Endothelial cell of umbilical vein (primary cell): ENCODE measurements at regions not wholly inside any gene's neighbourhood (a gene's known extent, or its start where the extent isn't known, plus 50 kb on each side); places are given as distances from the start of the nearest gene placed in this dataset.

Experiments used
- BruUV-seq: library from RNA; stranded (reverse); fragments of 400-500 nt; replicated peaks from 2 replicates; lab custom pipeline; 2021; lab: Mats Ljungman, UMichigan
- CTCF ChIA-PET: fragments of 300-600, 350-600 bp; sonication (Branson Sonifier 250); formaldehyde crosslinking; loops from one replicate; lab custom pipeline; 2021; ENCODE audit warnings: antibody characterized with exemption, inconsistent platforms; lab: Charles Lee
- POLR2A ChIA-PET: fragments of 300-600, 350-600 bp; sonication (Branson Sonifier 250); formaldehyde crosslinking; loops from one replicate; lab custom pipeline; 2021; ENCODE audit warnings: antibody characterized with exemption, inconsistent platforms; lab: Charles Lee
- DNase-seq: peaks from one replicate; pipeline ENCODE4 v3.0.0-alpha.2; 2011; ENCODE audit warnings: low read depth, low spot score
- FAIRE-seq: peaks from 2 replicates; lab custom pipeline; 2011; peaks lifted over from hg19 to GRCh38; lab: Jason Lieb, UNC
- H2AFZ ChIP-seq: 2 replicates; pipeline ENCODE4 v1.6.0; 2012; ENCODE audit warnings: low read depth, low read length, control low read depth, inconsistent platforms
- H3K27ac ChIP-seq: 2 replicates; pipeline ENCODE4 v1.5.1; 2011; ENCODE audit warnings: low read depth, mild to moderate bottlenecking, control low read depth, low read length, moderate library complexity; ENCODE audit not compliant: insufficient read depth
- H3K27me3 ChIP-seq, 2 experiments: 2 replicates each; pipeline versions ENCODE4 v1.6.0 to v1.6.1; 2011; ENCODE audit warnings: low read length in 2 of 2, mixed read lengths in 1 of 2; ENCODE audit not compliant: control insufficient read depth in 2 of 2, insufficient read depth in 2 of 2
- H3K36me3 ChIP-seq, 2 experiments: 2 replicates in 1 of 2; 3 replicates in 1 of 2; pipeline ENCODE4 v1.5.1; 2011; ENCODE audit warnings: low read length in 2 of 2, mild to moderate bottlenecking in 1 of 2, moderate library complexity in 1 of 2; ENCODE audit not compliant: control insufficient read depth in 2 of 2, insufficient read depth in 2 of 2; ENCODE audit errors: extremely low read depth in 1 of 2
- H3K4me1 ChIP-seq: 3 replicates; pipeline ENCODE4 v1.5.1; 2011; ENCODE audit warnings: mild to moderate bottlenecking, low read length; ENCODE audit not compliant: control insufficient read depth, insufficient read depth; ENCODE audit errors: extremely low read depth
- H3K4me2 ChIP-seq: 2 replicates; pipeline ENCODE4 v1.6.1; 2011; ENCODE audit warnings: low read length, control low read depth, mixed read lengths; ENCODE audit not compliant: insufficient read depth
- H3K4me3 ChIP-seq, 3 experiments: fragments of 200-600 bp in 1 of 3; sonication (generic), shearing (Covaris generic) in 1 of 3; replicated peaks in 1 of 3; 2 replicates each; pipeline ENCODE4 v1.5.1; 2011 to 2016; ENCODE audit warnings: control low read depth in 3 of 3, low read length in 3 of 3, mild to moderate bottlenecking in 2 of 3, inconsistent platforms in 1 of 3, low read depth in 1 of 3, moderate library complexity in 1 of 3; ENCODE audit not compliant: insufficient read depth in 1 of 3
- H3K79me2 ChIP-seq: 2 replicates; pipeline ENCODE4 v1.6.0; 2012; ENCODE audit warnings: low read length, inconsistent platforms; ENCODE audit not compliant: control insufficient read depth, insufficient read depth
- H3K9ac ChIP-seq: replicated peaks from 2 replicates; pipeline ENCODE3; 2011; ENCODE audit warnings: low read length, control low read depth; ENCODE audit not compliant: insufficient read depth; ENCODE audit errors: extremely low read depth
- H3K9me1 ChIP-seq: replicated peaks from 3 replicates; pipeline ENCODE4 v1.6.0; 2011; ENCODE audit warnings: mild to moderate bottlenecking, low read length; ENCODE audit not compliant: control insufficient read depth, insufficient read depth; ENCODE audit errors: extremely low read depth
- H3K9me3 ChIP-seq: replicated peaks from 2 replicates; pipeline ENCODE4 v1.5.1; 2012; ENCODE audit warnings: low read length, inconsistent platforms; ENCODE audit not compliant: control insufficient read depth, insufficient read depth
- H4K20me1 ChIP-seq: replicated peaks from 2 replicates; pipeline ENCODE3; 2011; ENCODE audit warnings: mild to moderate bottlenecking, low read length; ENCODE audit not compliant: control insufficient read depth, insufficient read depth; ENCODE audit errors: extremely low read depth
- CTCF ChIP-seq, 2 donors: IDR thresholded peaks; 1 replicate in 1 of 2; 2 replicates in 1 of 2; pipeline ENCODE4 v1.5.1; 2011; ENCODE audit warnings: low read length in 2 of 2, mild to moderate bottlenecking in 2 of 2, moderate library complexity in 2 of 2, control low read depth in 1 of 2, inconsistent platforms in 1 of 2, low read depth in 1 of 2; ENCODE audit not compliant: insufficient read depth in 1 of 2; ENCODE audit errors: extremely low read depth in 1 of 2
- EZH2 ChIP-seq: IDR thresholded peaks from 2 replicates; pipeline ENCODE4 v1.6.1; 2012; ENCODE audit warnings: borderline replicate concordance, low read depth, mild to moderate bottlenecking, moderate library complexity, low read length, inconsistent platforms; ENCODE audit not compliant: severe bottlenecking
- FOS ChIP-seq: IDR thresholded peaks from 2 replicates; pipeline ENCODE4 v1.6.1; 2011; ENCODE audit warnings: mild to moderate bottlenecking, low read length, moderate library complexity, borderline replicate concordance; ENCODE audit not compliant: insufficient read depth
- JUN ChIP-seq: IDR thresholded peaks from 2 replicates; pipeline ENCODE4 v1.6.1; 2011; ENCODE audit warnings: borderline replicate concordance, low read depth; ENCODE audit not compliant: insufficient read length, insufficient read depth
- MYC ChIP-seq: IDR thresholded peaks from one replicate; pipeline ENCODE4 v1.6.1; 2011; ENCODE audit warnings: mild to moderate bottlenecking, low read depth, low read length
- POLR2A ChIP-seq: IDR thresholded peaks from 2 replicates; pipeline ENCODE4 v1.6.1; 2012; ENCODE audit warnings: low read depth, mild to moderate bottlenecking, control low read depth, low read length
- dilution Hi-C: fragments of 300-500 bp; cut with MboI; formaldehyde crosslinking; loops from one replicate; pipeline ENCODE4 v1.15.0; 2019; ENCODE audit warnings: low sequenced_read_pairs; ENCODE audit not compliant: extremely low pct_ligation_motif_present
- intact Hi-C: fragments of 100-400 bp; cut with micrococcal nuclease; formaldehyde crosslinking; loops from one replicate; pipeline ENCODE4 v1.10.0; 2022

- Histone ChIP-seq H3K27ac (no peak overlapping the region), H3K9me1 (no peaks in the 10 kb centered on the region), H3K79me2 (no peaks in the 10 kb centered on the region), H4K20me1 (no peaks in the 10 kb centered on the region), H3K4me2 (no peak overlapping the region), H3K4me1 (no peaks in the 10 kb centered on the region), H3K9ac (no peak overlapping the region), H2AFZ (no peak overlapping the region), H3K27me3 (peaks cover 2 to 5% of the 10 kb centered on the region in 2 experiments), H3K4me3 (no peak overlapping the region), H3K9me3 (no peaks in the 10 kb centered on the region), H3K36me3 (no peaks in the 10 kb centered on the region)
- BruUV-seq = no TSS peak
- TF ChIP-seq FOS (no peak), MYC (no peak), POLR2A (no peak), EZH2 (no peak), CTCF (IDR thresholded peaks at IDR 0.05; ENCODE audit: extremely low read depth in 1 of 2, insufficient read depth in 1 of 2, low read depth in 1 of 2, low read length in 2 of 2) (no peak)
- CTCF ChIA-PET = no interaction called here
- FAIRE-seq (no peak), DNase-seq (no peak)
- dilution Hi-C loops = no loop called here
- intact Hi-C loops = no loop called here
- POLR2A ChIA-PET = no interaction called here
Measured at GRCh38 chr12:68506619-68507018, 104.1 kb upstream of the RAP1B start.

- FAIRE-seq (no peak), DNase-seq (no peak)
- intact Hi-C loops (no loop called here), dilution Hi-C loops (no loop called here)
- Histone ChIP-seq H3K27ac (no peak overlapping the region), H3K36me3 (no peaks in the 10 kb centered on the region), H4K20me1 (no peaks in the 10 kb centered on the region), H3K9ac (no peak overlapping the region), H2AFZ (no peak overlapping the region), H3K4me2 (no peak overlapping the region), H3K9me3 (no peaks in the 10 kb centered on the region), H3K79me2 (no peaks in the 10 kb centered on the region), H3K4me3 (no peak overlapping the region), H3K9me1 (no peaks in the 10 kb centered on the region), H3K4me1 (no peaks in the 10 kb centered on the region), H3K27me3 (peaks cover 2 to 5% of the 10 kb centered on the region in 2 experiments)
- no TSS peak for BruUV-seq
- TF ChIP-seq JUN (no peak), CTCF (IDR thresholded peaks at IDR 0.05; ENCODE audit: extremely low read depth in 1 of 2, insufficient read depth in 1 of 2, low read depth in 1 of 2, low read length in 2 of 2) (no peak)
- CTCF ChIA-PET = no interaction called here
- POLR2A ChIA-PET = no interaction called here
Measured at GRCh38 chr12:68507657-68508056, 103.0 kb upstream of the RAP1B start.
